HCT116 (cell line): ENCODE measurements at regions not wholly inside any gene's neighbourhood (a gene's known extent, or its start where the extent isn't known, plus 50 kb on each side); places are given as distances from the start of the nearest gene placed in this dataset.

ENCODE experiments used
- ATF3 ChIP-seq: IDR thresholded peaks from 2 replicates; pipeline ENCODE4 v1.6.1; 2012
- CTCF ChIP-seq, 3 experiments: fragments of 200-600 bp in 1 of 3; sonication (generic) in 1 of 3; IDR thresholded peaks in 2 of 3; conservative IDR thresholded peaks in 1 of 3; 2 replicates each; pipeline ENCODE4 v1.5.1; 2012 to 2017; ENCODE audit warnings: low read depth in 2 of 3, low read length in 2 of 3, antibody characterized with exemption in 1 of 3, borderline replicate concordance in 1 of 3, control low read depth in 1 of 3, mild to moderate bottlenecking in 1 of 3, mixed read lengths in 1 of 3, mixed run types in 1 of 3, moderate library complexity in 1 of 3; ENCODE audit not compliant: insufficient read depth in 1 of 3
- EGR1 ChIP-seq: IDR thresholded peaks from 2 replicates; pipeline ENCODE4 v1.6.1; 2012; ENCODE audit warnings: low read depth
- EZH2 ChIP-seq: fragments of 200-600 bp; sonication (generic); IDR thresholded peaks from 2 replicates; pipeline ENCODE4 v1.6.1; 2017; ENCODE audit warnings: antibody characterized with exemption, mixed run types
- JUND ChIP-seq: IDR thresholded peaks from 2 replicates; pipeline ENCODE4 v1.6.1; 2012
- POLR2A ChIP-seq: IDR thresholded peaks from 2 replicates; pipeline ENCODE4 v1.7.0; 2011; ENCODE audit warnings: borderline replicate concordance; ENCODE audit not compliant: insufficient read depth, insufficient read length; ENCODE audit errors: extremely low read depth
- POLR2AphosphoS5 ChIP-seq: IDR thresholded peaks from 2 replicates; pipeline ENCODE4 v1.6.1; 2011; ENCODE audit warnings: mild to moderate bottlenecking, low read depth, low read length, moderate library complexity
- REST ChIP-seq: IDR thresholded peaks from 2 replicates; pipeline ENCODE4 v1.6.1; 2012; ENCODE audit warnings: low read depth
- SIN3A ChIP-seq: IDR thresholded peaks from 2 replicates; pipeline ENCODE4 v1.6.1; 2012; ENCODE audit warnings: low read depth

DNA sequence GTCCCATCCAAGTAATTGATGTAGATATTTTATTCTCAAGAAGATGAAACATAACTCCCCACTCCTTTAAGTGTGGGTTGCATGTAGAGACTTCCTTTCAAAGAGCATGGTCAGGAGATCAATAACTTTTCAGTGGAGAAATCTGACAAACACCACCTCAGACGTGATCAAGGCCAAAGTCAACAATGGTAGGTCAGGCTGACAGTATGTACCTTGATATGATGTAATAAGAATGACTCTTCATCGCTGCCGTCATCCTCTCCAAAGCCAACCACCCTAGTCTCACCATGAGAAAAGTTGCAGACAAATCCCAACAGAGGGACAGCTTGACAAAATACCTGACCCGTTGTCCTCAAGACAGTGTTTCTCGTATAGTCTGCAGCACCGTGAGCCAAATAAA lies 67.3 kb upstream of the DHRSX start:
- TF ChIP-seq CTCF (IDR thresholded peaks at IDR 0.05 in 2 of 3, conservative IDR thresholded peaks at IDR 0.05 in 1 of 3; ENCODE audit: borderline replicate concordance in 1 of 3, insufficient read depth in 1 of 3, low read depth in 2 of 3, low read length in 2 of 3) = no peak
- TF ChIP-seq REST = no peak
- no peak for TF ChIP-seq SIN3A
- TF ChIP-seq JUND = no peak
- no peak for TF ChIP-seq ATF3
- no peak for TF ChIP-seq POLR2AphosphoS5
- TF ChIP-seq EZH2 = no peak
- no peak for TF ChIP-seq POLR2A
- no peak for TF ChIP-seq EGR1
